ENCODE measurements at regions not wholly inside any gene's neighbourhood (a gene's known extent, or its start where the extent isn't known, plus 50 kb on each side); places are given as distances from the start of the nearest gene placed in this dataset.

- no peak for TF ChIP-seq POLR2A (IDR thresholded peaks at IDR 0.05; ENCODE audit: low read depth)
- no peak for TF ChIP-seq EP300 (IDR thresholded peaks at IDR 0.05)
- no peak for TF ChIP-seq CTCF (IDR thresholded peaks at IDR 0.05)
Measured at GRCh38 chr4:26082565-26082964, 168.5 kb downstream of the SMIM20 start.

Measured in esophagus muscularis mucosa (tissue), 4 donors.